HFF-Myc (cell line): ENCODE measurements at regions not wholly inside any gene's neighbourhood (a gene's known extent, or its start where the extent isn't known, plus 50 kb on each side); places are given as distances from the start of the nearest gene placed in this dataset.
A peak's percentile ranks its signal among the peaks of the same experiment; 100 is the strongest.

Source experiments
- DNase-seq: peaks from one replicate; pipeline ENCODE4 v3.0.0-alpha.2; 2011; ENCODE audit warnings: low read depth; ENCODE audit errors: extremely low read depth
- H3K4me3 ChIP-seq: replicated peaks from 2 replicates; pipeline ENCODE4 v1.5.1; 2011; ENCODE audit warnings: low read depth, mild to moderate bottlenecking, control low read depth, low read length
- CTCF ChIP-seq: IDR thresholded peaks from 2 replicates; pipeline ENCODE4 v1.5.1; 2012; ENCODE audit warnings: mild to moderate bottlenecking, low read depth, low read length, control low read depth; ENCODE audit errors: missing control alignments

- DNase-seq: no peak
- no peak for TF ChIP-seq CTCF
- no peak overlapping the region for H3K4me3 ChIP-seq
Measured at GRCh38 chr3:72460205-72461174, 387.8 kb downstream of the SHQ1 start.

GRCh38 chr3:72459588-72459987 lies 388.7 kb downstream of the SHQ1 start:
- no peak for TF ChIP-seq CTCF
- no peak for DNase-seq
- no peak overlapping the region for H3K4me3 ChIP-seq

- no peak for DNase-seq
- TF ChIP-seq CTCF: no peak
Measured at GRCh38 chr3:72458375-72458774, 389.9 kb downstream of the SHQ1 start.

GRCh38 chr3:72454441-72454840 lies 393.8 kb downstream of the SHQ1 start:
- DNase-seq: no peak
- no peak for TF ChIP-seq CTCF

More at GRCh38 chr3:72458375-72458774, 389.9 kb downstream of the SHQ1 start:
- H3K4me3 ChIP-seq: no peak overlapping the region

GRCh38 chr3:72453706-72454105 lies 394.5 kb downstream of the SHQ1 start:
- DNase-seq: peak; percentile 61
- no peak overlapping the region for H3K4me3 ChIP-seq
- TF ChIP-seq CTCF: no peak

More at GRCh38 chr3:72454441-72454840, 393.8 kb downstream of the SHQ1 start:
- H3K4me3 ChIP-seq: no peak overlapping the region

GRCh38 chr3:72452745-72453144 lies 395.5 kb downstream of the SHQ1 start:
- no peak for DNase-seq
- no peak for TF ChIP-seq CTCF
- no peak overlapping the region for H3K4me3 ChIP-seq
